K562 (cell line): ENCODE measurements at regions not wholly inside any gene's neighbourhood (a gene's known extent, or its start where the extent isn't known, plus 50 kb on each side); places are given as distances from the start of the nearest gene placed in this dataset.

Experiments
- ATAC-seq: fragments of 200-7000 bp; cut with Tn5 transposase; 3 replicates; pipeline ENCODE4 v1.9.1; 2020; ENCODE audit warnings: moderate library complexity
- BruUV-seq: library from RNA; stranded (reverse); fragments of 400-500 nt; replicated peaks from 2 replicates; lab custom pipeline; 2021; lab: Mats Ljungman, UMichigan
- CTCF ChIA-PET: fragments of 300-600 bp; formaldehyde crosslinking; extraction: SDS; loops from one replicate; lab custom pipeline; 2021; ENCODE audit warnings: low intra/inter-chr PET ratio; lab: Yijun Ruan, JAX
- POLR2A ChIA-PET: fragments of 300-600, 350-650 bp; sonication (Branson Sonifier 250); formaldehyde crosslinking; extraction: SDS; loops from one replicate; lab custom pipeline; 2021; ENCODE audit warnings: antibody characterized with exemption, inconsistent platforms; lab: Yijun Ruan, JAX
- DNase-seq, 4 experiments: peaks; one replicate each; pipeline versions ENCODE4 v3.0.0 to v3.0.0-alpha.2; 2011 to 2018; ENCODE audit warnings: low spot score in 3 of 4, mixed read lengths in 3 of 4; ENCODE audit errors: extremely low read depth in 1 of 4
- FAIRE-seq: peaks from 2 replicates; lab custom pipeline; 2011; peaks lifted over from hg19 to GRCh38; lab: Jason Lieb, UNC
- H2AFZ ChIP-seq: 2 replicates; pipeline ENCODE4 v1.6.0; 2011; ENCODE audit warnings: low read depth, low read length, control low read depth, inconsistent platforms
- H3K27ac ChIP-seq: fragments of 200-600 bp; 3 replicates; pipeline ENCODE4 v1.8.0; 2011; ENCODE audit warnings: low read depth, mild to moderate bottlenecking, control low read depth, inconsistent platforms, low read length, moderate library complexity, mixed read lengths; ENCODE audit errors: extremely low read depth
- H3K27me3 ChIP-seq, 2 experiments: fragments of 300-600 bp in 1 of 2; 2 replicates in 1 of 2; 3 replicates in 1 of 2; pipeline versions ENCODE4 v1.6.0 to v1.8.0; 2011; ENCODE audit warnings: inconsistent platforms in 2 of 2, low read length in 2 of 2, mild to moderate bottlenecking in 1 of 2, mixed read lengths in 1 of 2, moderate library complexity in 1 of 2; ENCODE audit not compliant: control insufficient read depth in 2 of 2, insufficient read depth in 2 of 2
- H3K36me3 ChIP-seq: fragments of 300-600 bp; 3 replicates; pipeline ENCODE4 v1.8.0; 2011; ENCODE audit warnings: mild to moderate bottlenecking, low read length, inconsistent platforms; ENCODE audit not compliant: control insufficient read depth, insufficient read depth
- H3K4me1 ChIP-seq, 2 experiments: fragments of 200-600 bp in 1 of 2; replicated peaks in 1 of 2; 2 replicates in 1 of 2; 3 replicates in 1 of 2; pipeline versions ENCODE4 v1.5.1 to v1.8.0; 2011; ENCODE audit warnings: inconsistent platforms in 2 of 2, low read length in 2 of 2, mild to moderate bottlenecking in 1 of 2, mixed read lengths in 1 of 2, moderate library complexity in 1 of 2; ENCODE audit not compliant: control insufficient read depth in 2 of 2, insufficient read depth in 2 of 2
- H3K4me2 ChIP-seq: 2 replicates; pipeline ENCODE4 v1.6.1; 2011; ENCODE audit warnings: low read length, control low read depth, inconsistent platforms, mixed read lengths; ENCODE audit not compliant: insufficient read depth
- H3K4me3 ChIP-seq: fragments of 200-600 bp; sonication (generic), shearing (Covaris generic); 2 replicates; pipeline ENCODE4 v1.5.1; 2016; ENCODE audit warnings: control low read depth, inconsistent platforms
- H3K79me2 ChIP-seq: fragments of 200-600 bp; 3 replicates; pipeline ENCODE4 v1.8.0; 2011; ENCODE audit warnings: low read length, inconsistent platforms; ENCODE audit not compliant: control insufficient read depth, insufficient read depth
- H3K9ac ChIP-seq, 2 experiments: 2 replicates each; pipeline versions ENCODE4 v1.6.0 to v1.6.1; 2011; ENCODE audit warnings: low read depth in 2 of 2, low read length in 2 of 2, control low read depth in 1 of 2, inconsistent platforms in 1 of 2, mild to moderate bottlenecking in 1 of 2, mixed read lengths in 1 of 2; ENCODE audit not compliant: insufficient read depth in 1 of 2
- H3K9me1 ChIP-seq: one replicate; pipeline ENCODE4 v1.6.0; 2011; ENCODE audit warnings: inconsistent platforms, mild to moderate bottlenecking, low read length, moderate library complexity; ENCODE audit not compliant: control insufficient read depth, insufficient read depth
- H3K9me3 ChIP-seq: replicated peaks from 2 replicates; pipeline ENCODE4 v1.5.1; 2011; ENCODE audit warnings: low read depth, low read length, inconsistent platforms; ENCODE audit not compliant: control insufficient read depth, insufficient read depth
- H4K20me1 ChIP-seq: replicated peaks from 2 replicates; pipeline ENCODE4 v1.6.1; 2011; ENCODE audit warnings: low read length, inconsistent platforms, mixed read lengths; ENCODE audit not compliant: control insufficient read depth, insufficient read depth
- BDP1 ChIP-seq: IDR thresholded peaks from 3 replicates; pipeline ENCODE4 v1.6.1; 2011; ENCODE audit not compliant: insufficient read length, insufficient read depth
- FOS ChIP-seq: IDR thresholded peaks from 3 replicates; pipeline ENCODE4 v1.6.1; 2011; ENCODE audit not compliant: insufficient read length; ENCODE audit errors: extremely low read depth
- KAT2B ChIP-seq: IDR thresholded peaks from one replicate; pipeline ENCODE4 v1.6.1; 2012; ENCODE audit warnings: low read depth, mild to moderate bottlenecking, control low read depth, inconsistent platforms, low read length, moderate library complexity
- PHB2 ChIP-seq: fragments of 450-650 bp; IDR thresholded peaks from 2 replicates; pipeline ENCODE4 v1.6.1; 2017; ENCODE audit warnings: low read depth
- POLR2G ChIP-seq: fragments of 200-400 bp; formaldehyde crosslinking; IDR thresholded peaks from 2 replicates; pipeline ENCODE4 v1.6.1; 2017; ENCODE audit warnings: low read depth, mild to moderate bottlenecking, antibody characterized with exemption, low read length, moderate library complexity
- TCFL5 ChIP-seq: fragments of 250-450 bp; sonication (Bioruptor Pico); conservative IDR thresholded peaks from 2 replicates; pipeline ENCODE4 v1.6.1; 2021; ENCODE audit warnings: mild to moderate bottlenecking, moderate library complexity, matching md5 sums
- ZC3H8 ChIP-seq: fragments of 450-650 bp; IDR thresholded peaks from 2 replicates; pipeline ENCODE4 v1.6.1; 2017
- WGBS: fragments of 100-300 bp; shearing (Covaris generic); methylation state at CpG from one replicate; pipeline ENCODE4 v1.1.6; 2016; ENCODE audit warnings: low coverage, mixed read lengths; ENCODE audit not compliant: insufficient coverage; ENCODE audit errors: missing lambda C conversion rate; 5-methylcytosine and 5-hydroxymethylcytosine counted together
- in situ Hi-C: fragments of 300-500 bp; cut with MboI; formaldehyde crosslinking; loops from 4 replicates; pipeline ENCODE4 v1.15.0; 2018; ENCODE audit warnings: inconsistent platforms, mixed read lengths
- intact Hi-C: fragments of 100-400 bp; cut with micrococcal nuclease; formaldehyde crosslinking; loops from 2 replicates; pipeline ENCODE4 v1.14.2; 2022
- TF ChIP-seq, protein P1 (sequence below): fragments of 450-650 bp; IDR thresholded peaks from 2 replicates; pipeline ENCODE4 v1.6.1; 2016
- TF ChIP-seq, protein P2 (sequence below): IDR thresholded peaks from 3 replicates; pipeline ENCODE4 v1.6.1; 2011; ENCODE audit warnings: borderline replicate concordance, mild to moderate bottlenecking; ENCODE audit not compliant: insufficient read length, insufficient read depth
- TF ChIP-seq, protein P3 (sequence below): fragments of 450-650 bp; IDR thresholded peaks from 2 replicates; pipeline ENCODE4 v1.6.1; 2017; ENCODE audit warnings: antibody characterized with exemption

DNA sequence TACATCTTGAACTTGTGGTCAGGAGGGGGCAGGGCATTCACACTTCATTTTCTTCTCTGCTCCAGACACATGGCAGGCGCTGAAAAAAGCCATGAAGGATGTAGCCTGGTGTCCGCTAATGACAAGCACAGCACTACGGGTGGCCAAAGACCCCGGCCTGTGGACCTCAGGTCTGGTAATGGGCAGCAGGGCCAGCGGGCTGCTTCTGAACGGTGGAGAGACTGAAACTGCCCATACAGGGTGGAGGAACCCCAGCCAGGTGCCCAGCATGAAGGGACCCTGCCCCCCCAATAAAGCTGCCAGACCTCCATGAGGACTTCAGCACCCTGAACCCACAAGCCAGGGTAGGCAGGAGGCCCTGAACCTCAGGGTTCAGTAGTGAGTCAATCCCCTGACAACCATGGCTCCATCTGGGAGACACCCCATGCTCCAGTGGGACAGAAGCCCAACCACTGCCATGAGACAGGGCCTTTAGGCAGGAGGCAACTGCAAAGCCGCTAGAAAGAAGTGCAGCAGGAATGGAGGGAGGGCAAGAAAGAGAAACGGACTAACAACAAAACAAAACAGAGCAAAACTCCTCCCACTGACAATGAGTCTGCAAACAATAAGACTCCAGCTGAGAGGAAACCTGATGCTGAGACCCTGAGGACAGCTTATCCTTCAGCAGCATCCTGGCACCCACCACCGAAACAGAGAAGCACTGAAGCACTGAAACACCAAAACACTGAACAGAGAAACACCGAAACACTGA, 140.2 kb upstream of the PPP2R2D start:
- Histone ChIP-seq H3K4me2 (no peak overlapping the region), H3K9me3 (no peaks in the 10 kb centered on the region), H3K27ac (no peak overlapping the region), H3K9ac (no peak overlapping the region), H3K79me2 (no peaks in the 10 kb centered on the region), H3K36me3 (no peaks in the 10 kb centered on the region), H4K20me1 (no peaks in the 10 kb centered on the region), H3K9me1 (no peaks in the 10 kb centered on the region), H3K4me3 (no peak overlapping the region), H3K27me3 (peaks cover 2 to 52% of the 10 kb centered on the region in 2 experiments; a peak in 3 of 5 replicates), H3K4me1 (no peaks in the 10 kb centered on the region), H2AFZ (no peak overlapping the region)
- no peak for TF ChIP-seq ZC3H8
- no peak for TF ChIP-seq TCFL5 (CRISPR knock-in tag)
- TF ChIP-seq, protein P1, sequence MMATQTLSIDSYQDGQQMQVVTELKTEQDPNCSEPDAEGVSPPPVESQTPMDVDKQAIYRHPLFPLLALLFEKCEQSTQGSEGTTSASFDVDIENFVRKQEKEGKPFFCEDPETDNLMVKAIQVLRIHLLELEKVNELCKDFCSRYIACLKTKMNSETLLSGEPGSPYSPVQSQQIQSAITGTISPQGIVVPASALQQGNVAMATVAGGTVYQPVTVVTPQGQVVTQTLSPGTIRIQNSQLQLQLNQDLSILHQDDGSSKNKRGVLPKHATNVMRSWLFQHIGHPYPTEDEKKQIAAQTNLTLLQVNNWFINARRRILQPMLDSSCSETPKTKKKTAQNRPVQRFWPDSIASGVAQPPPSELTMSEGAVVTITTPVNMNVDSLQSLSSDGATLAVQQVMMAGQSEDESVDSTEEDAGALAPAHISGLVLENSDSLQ: no peak
- no peak for TF ChIP-seq BDP1
- TF ChIP-seq, protein P2, sequence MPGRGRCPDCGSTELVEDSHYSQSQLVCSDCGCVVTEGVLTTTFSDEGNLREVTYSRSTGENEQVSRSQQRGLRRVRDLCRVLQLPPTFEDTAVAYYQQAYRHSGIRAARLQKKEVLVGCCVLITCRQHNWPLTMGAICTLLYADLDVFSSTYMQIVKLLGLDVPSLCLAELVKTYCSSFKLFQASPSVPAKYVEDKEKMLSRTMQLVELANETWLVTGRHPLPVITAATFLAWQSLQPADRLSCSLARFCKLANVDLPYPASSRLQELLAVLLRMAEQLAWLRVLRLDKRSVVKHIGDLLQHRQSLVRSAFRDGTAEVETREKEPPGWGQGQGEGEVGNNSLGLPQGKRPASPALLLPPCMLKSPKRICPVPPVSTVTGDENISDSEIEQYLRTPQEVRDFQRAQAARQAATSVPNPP: no peak
- TF ChIP-seq KAT2B: no peak
- no peak for TF ChIP-seq POLR2G
- no peak for TF ChIP-seq PHB2
- no peak for TF ChIP-seq FOS
- TF ChIP-seq, protein P3, sequence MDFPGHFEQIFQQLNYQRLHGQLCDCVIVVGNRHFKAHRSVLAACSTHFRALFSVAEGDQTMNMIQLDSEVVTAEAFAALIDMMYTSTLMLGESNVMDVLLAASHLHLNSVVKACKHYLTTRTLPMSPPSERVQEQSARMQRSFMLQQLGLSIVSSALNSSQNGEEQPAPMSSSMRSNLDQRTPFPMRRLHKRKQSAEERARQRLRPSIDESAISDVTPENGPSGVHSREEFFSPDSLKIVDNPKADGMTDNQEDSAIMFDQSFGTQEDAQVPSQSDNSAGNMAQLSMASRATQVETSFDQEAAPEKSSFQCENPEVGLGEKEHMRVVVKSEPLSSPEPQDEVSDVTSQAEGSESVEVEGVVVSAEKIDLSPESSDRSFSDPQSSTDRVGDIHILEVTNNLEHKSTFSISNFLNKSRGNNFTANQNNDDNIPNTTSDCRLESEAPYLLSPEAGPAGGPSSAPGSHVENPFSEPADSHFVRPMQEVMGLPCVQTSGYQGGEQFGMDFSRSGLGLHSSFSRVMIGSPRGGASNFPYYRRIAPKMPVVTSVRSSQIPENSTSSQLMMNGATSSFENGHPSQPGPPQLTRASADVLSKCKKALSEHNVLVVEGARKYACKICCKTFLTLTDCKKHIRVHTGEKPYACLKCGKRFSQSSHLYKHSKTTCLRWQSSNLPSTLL: no peak
- FAIRE-seq (no peak), DNase-seq (no peak), ATAC-seq (no peak)
- CTCF ChIA-PET: no interaction called here
- intact Hi-C loops: no loop called here
- POLR2A ChIA-PET: no interaction called here
- 2% methylated on average over 9 of the region's 10 CpGs for WGBS
- BruUV-seq: no TSS peak
- in situ Hi-C loops: no loop called here
